ENCODE measurements at regions not wholly inside any gene's neighbourhood (a gene's known extent, or its start where the extent isn't known, plus 50 kb on each side); places are given as distances from the start of the nearest gene placed in this dataset.

DNA sequence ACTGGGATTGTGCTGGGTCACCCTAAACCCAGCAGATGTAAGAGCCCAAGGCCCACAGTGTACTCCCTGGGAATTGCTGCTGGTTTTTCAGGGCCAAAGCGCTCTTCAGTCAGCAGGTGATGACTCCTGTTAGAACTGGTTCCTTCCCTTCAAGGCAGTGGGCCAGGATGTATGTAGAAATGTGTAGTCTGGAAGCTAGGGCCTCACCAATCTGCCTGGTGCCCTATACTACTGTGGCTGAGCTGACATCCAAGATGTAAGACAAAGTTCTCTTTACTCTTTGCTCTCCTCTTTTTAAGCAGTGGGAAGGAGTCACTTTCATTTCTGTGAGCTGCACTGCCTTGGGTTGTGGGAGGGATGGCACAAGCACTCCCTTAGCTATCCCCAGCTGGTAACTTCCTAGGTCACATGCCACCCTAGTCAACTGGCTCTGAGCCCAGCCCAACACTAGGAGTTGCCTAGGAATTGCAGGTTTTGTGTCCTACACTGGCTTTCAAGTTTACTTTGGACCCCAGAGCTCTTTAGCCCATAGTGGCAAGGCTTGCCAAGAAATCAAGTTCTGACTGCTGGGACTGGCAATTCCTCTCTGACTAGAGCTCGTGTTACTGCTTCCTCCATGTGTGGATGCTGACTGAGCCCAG, 249.2 kb downstream of the C12orf50 start:
- no peak overlapping the region for H3K4me2 ChIP-seq

DNA sequence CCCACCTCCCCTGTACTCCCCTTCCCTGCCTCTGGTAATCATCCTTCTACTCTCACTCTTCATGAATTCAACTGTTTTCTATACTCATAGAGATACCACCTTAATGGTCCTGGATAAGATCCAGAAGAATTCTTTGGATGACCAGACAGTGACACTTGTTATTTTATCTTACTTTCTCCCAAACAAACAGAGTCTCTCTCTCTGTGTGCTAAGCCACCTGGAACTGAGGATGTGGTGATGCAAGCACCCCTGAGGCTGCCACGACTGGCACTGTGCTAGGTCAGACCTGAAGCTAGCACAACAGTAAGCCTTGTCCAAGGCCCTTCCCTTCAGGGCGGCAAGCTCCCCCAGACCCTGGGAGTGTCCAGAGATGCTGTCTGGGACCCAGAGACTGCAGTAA, 250.2 kb downstream of the C12orf50 start:
- H3K27me3 ChIP-seq, result no peaks in the 10 kb centered on the region
- no peaks in the 10 kb centered on the region for H3K4me1 ChIP-seq
- H4K20me1 ChIP-seq, result no peaks in the 10 kb centered on the region
- H3K9me3 ChIP-seq (replicated peaks in 1 of 11), result no peaks in the 10 kb centered on the region
- H3K36me3 ChIP-seq, result no peaks in the 10 kb centered on the region
- H3K9ac ChIP-seq, result no peak overlapping the region
- H3K4me3 ChIP-seq, result no peak overlapping the region
- no peak for TF ChIP-seq Cebpa-rat (IDR thresholded peaks at IDR 0.05)
- no peak overlapping the region for H3K4me2 ChIP-seq
- H3K27ac ChIP-seq, result no peak overlapping the region

More for the DNA sequence above, 249.2 kb downstream of the C12orf50 start:
- no peak overlapping the region for H3K27ac ChIP-seq
- H3K4me1 ChIP-seq, result no peaks in the 10 kb centered on the region
- no peak for TF ChIP-seq Cebpa-rat (IDR thresholded peaks at IDR 0.05)
- H3K9ac ChIP-seq, result no peak overlapping the region
- H3K27me3 ChIP-seq, result no peaks in the 10 kb centered on the region
- no peaks in the 10 kb centered on the region for H3K36me3 ChIP-seq
- no peaks in the 10 kb centered on the region for H3K9me3 ChIP-seq (replicated peaks in 1 of 11)
- no peaks in the 10 kb centered on the region for H4K20me1 ChIP-seq
- H3K4me3 ChIP-seq, result no peak overlapping the region

DNA sequence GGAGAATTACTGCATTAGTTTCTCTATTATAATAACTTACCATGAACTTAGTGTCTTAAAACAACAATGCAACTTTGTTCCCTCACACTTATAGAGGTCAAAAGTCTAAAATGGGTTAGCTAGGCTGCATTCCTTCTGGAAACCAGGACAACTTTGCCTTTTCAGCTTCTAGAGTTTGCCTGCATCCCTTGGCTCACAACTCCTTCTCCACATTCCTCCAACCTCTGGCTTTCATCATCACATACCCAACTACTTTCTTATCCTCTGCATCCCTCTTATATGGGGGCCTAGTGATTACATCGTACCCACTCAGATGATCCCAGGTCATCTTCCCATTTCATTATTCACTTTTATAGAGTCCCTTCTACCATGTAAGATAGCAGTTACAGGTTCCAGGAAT, 251.1 kb downstream of the C12orf50 start:
- no peak overlapping the region for H3K9ac ChIP-seq
- no peak for TF ChIP-seq Cebpa-rat (IDR thresholded peaks at IDR 0.05)
- no peaks in the 10 kb centered on the region for H4K20me1 ChIP-seq
- H3K4me1 ChIP-seq, result no peaks in the 10 kb centered on the region
- no peak overlapping the region for H3K27ac ChIP-seq
- no peaks in the 10 kb centered on the region for H3K36me3 ChIP-seq
- H3K9me3 ChIP-seq (replicated peaks in 1 of 11), result no peaks in the 10 kb centered on the region
- no peak overlapping the region for H3K4me3 ChIP-seq
- H3K27me3 ChIP-seq, result no peaks in the 10 kb centered on the region
- no peak overlapping the region for H3K4me2 ChIP-seq

DNA sequence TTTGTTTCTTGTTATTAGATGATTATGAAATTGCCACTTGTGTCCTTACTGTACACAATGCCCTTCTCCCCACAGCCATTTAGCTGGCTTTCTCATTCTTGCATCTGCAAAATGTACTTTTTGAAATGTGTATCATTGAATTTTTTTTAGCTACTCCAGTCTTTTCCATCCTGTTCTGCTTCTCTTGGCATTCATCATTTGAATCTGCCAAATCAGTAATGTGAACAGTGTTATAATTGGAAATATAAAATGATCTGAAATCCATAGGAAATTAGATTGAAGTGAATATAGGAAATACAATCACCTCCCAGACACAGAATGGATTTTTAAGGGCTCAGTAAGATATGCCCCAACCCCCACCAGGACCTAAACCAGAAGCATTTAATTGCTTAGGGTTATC, 253.4 kb downstream of the C12orf50 start:
- Histone ChIP-seq H3K4me3 (no peak overlapping the region), H3K4me2 (no peak overlapping the region), H3K27ac (no peak overlapping the region), H3K27me3 (no peaks in the 10 kb centered on the region), H3K9ac (no peak overlapping the region), H3K4me1 (no peaks in the 10 kb centered on the region), H4K20me1 (no peaks in the 10 kb centered on the region), H3K9me3 (replicated peaks in 1 of 11) (no peaks in the 10 kb centered on the region), H3K36me3 (no peaks in the 10 kb centered on the region)
- no peak for TF ChIP-seq Cebpa-rat (IDR thresholded peaks at IDR 0.05)

DNA sequence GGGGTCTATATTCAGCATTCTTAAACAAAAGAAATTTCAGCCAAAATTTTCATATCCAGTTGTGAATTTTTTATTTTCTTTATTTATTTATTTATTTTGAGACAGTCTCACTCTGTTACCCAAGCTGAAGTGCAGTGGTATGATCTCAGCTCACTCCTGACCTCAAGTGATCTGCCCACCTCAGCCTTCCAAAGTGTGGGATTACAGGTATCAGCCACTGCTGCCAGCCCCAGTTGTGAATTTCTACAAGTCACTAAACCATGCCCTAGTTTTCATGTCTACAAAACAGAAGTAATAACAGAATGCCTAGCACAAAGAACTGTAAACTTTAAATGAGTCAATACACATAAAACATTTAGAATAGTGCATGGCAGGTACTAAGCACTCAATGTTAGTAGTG, 254.2 kb downstream of the C12orf50 start:
- Histone ChIP-seq H3K4me2 (no peak overlapping the region), H3K27ac (no peak overlapping the region), H3K9me3 (replicated peaks in 1 of 11) (no peaks in the 10 kb centered on the region), H3K27me3 (no peaks in the 10 kb centered on the region), H4K20me1 (no peaks in the 10 kb centered on the region), H3K4me1 (no peaks in the 10 kb centered on the region), H3K36me3 (no peaks in the 10 kb centered on the region), H3K9ac (no peak overlapping the region), H3K4me3 (no peak overlapping the region)
- no peak for TF ChIP-seq Cebpa-rat (IDR thresholded peaks at IDR 0.05)

DNA sequence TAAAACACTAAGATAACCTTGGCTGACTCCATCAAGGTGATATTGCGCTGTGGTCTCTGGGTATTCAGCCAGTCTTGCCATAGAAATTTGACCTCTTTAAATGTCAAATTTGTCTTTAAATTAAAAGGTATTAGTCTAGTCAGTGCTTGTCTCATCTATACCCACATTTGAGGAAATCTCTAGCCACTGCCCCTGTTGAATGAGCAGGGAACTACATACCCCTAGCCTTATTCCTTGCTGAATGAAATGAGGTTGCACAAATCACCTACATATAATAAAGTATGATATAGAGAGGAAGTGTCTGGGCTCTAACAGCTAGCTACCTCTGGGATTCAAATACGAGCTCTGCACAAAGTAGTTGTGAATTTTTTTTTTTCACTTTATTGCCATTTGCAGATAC, 256.8 kb downstream of the C12orf50 start:
- Histone ChIP-seq H3K4me2 (no peak overlapping the region), H3K27ac (no peak overlapping the region), H3K27me3 (no peaks in the 10 kb centered on the region), H3K36me3 (no peaks in the 10 kb centered on the region), H3K4me1 (no peaks in the 10 kb centered on the region), H3K9me3 (replicated peaks in 1 of 11) (no peaks in the 10 kb centered on the region), H3K4me3 (no peak overlapping the region), H4K20me1 (no peaks in the 10 kb centered on the region), H3K9ac (no peak overlapping the region)
- no peak for TF ChIP-seq Cebpa-rat (IDR thresholded peaks at IDR 0.05)

DNA sequence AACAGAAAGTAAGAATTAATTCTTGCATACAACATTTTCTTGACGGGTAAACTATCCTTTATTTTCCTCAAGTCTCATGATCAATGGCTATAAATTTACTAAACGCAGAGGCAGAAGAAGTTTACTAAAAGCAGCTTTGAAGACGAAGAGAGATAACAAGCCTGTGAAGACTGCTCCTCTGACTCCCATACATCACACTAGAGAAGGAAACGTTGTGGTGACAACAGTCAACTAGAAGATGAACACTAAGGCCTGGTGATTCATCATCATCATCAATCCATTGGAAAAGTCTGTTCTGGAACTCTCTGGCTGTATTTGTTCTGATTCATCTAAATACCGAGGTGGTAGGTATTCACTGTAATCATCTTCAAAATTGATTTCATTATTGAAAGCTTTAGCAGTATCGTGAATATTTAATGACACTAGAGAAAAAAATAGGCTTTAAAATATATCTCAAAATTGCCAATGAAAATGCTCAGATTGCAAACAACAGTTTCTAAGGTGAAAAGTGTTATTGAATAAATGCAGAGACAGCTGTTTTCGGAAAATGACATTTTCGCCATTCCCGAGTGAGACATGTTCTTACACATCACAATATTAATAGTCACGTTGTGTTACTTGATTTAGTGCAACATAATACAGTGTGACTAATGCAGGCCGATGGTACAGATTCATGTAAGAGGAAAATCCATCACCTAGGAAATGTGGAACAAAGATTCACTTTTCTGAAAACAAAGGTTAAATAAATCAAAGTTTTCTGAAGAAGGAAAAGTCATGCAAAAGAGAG, 260.5 kb downstream of the C12orf50 start:
- Histone ChIP-seq H3K4me1 (no peaks in the 10 kb centered on the region), H3K36me3 (no peaks in the 10 kb centered on the region), H3K9me3 (replicated peaks in 1 of 11) (no peaks in the 10 kb centered on the region), H3K27me3 (no peaks in the 10 kb centered on the region), H4K20me1 (no peaks in the 10 kb centered on the region), H3K27ac (no peak overlapping the region), H3K9ac (no peak overlapping the region), H3K4me2 (no peak overlapping the region), H3K4me3 (no peak overlapping the region)
- TF ChIP-seq Cebpa-rat (IDR thresholded peaks at IDR 0.05), result no peak

DNA sequence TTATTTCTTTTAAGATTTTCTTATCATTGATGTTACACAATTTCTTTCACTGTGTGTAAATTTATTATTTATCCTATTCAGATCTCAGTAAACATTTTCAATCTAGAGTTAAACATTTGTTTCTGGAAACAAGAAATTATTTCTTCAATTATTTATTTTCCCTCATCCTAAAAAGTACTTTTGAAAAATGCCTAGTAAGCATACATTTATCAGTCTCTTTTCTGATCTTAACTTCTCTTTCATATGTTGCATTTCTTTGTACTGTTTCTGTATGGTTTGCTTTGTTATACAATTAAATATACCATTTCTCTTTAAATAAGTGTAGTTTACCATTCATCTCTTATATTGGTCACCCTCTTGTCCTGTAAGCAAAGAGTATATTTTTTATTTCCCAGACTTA, 263.2 kb downstream of the C12orf50 start:
- Histone ChIP-seq H3K4me3 (no peak overlapping the region), H3K27me3 (no peaks in the 10 kb centered on the region), H3K27ac (no peak overlapping the region), H3K36me3 (no peaks in the 10 kb centered on the region), H4K20me1 (no peaks in the 10 kb centered on the region), H3K4me1 (no peaks in the 10 kb centered on the region), H3K9me3 (replicated peaks in 1 of 11) (no peaks in the 10 kb centered on the region), H3K4me2 (no peak overlapping the region), H3K9ac (no peak overlapping the region)
- TF ChIP-seq Cebpa-rat (IDR thresholded peaks at IDR 0.05), result no peak

DNA sequence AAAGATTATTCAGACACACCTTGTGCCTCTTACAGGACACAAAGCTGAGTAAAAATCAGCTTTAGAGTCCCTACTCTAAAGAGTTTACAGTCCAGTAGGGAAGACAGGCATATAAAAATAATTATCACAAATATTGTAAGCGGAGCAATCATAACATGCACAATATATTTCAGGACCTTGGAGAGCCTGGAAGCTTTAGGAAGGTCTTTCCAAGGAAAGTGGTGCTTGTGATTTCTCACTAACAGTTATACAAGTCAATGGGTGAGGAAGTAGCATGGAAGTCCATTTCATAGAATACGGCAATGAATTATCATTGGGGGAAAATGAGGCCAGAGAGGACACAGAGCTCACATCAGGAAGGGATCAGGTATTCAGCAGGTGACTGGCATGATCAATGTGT, 268.3 kb downstream of the C12orf50 start:
- H3K9me3 ChIP-seq (replicated peaks in 1 of 11), result no peaks in the 10 kb centered on the region
- H3K27me3 ChIP-seq, result no peaks in the 10 kb centered on the region
- no peak overlapping the region for H3K27ac ChIP-seq
- H3K4me3 ChIP-seq, result no peak overlapping the region
- H4K20me1 ChIP-seq, result no peaks in the 10 kb centered on the region
- H3K4me2 ChIP-seq, result no peak overlapping the region
- no peaks in the 10 kb centered on the region for H3K4me1 ChIP-seq
- no peak overlapping the region for H3K9ac ChIP-seq
- no peak for TF ChIP-seq Cebpa-rat (IDR thresholded peaks at IDR 0.05)
- H3K36me3 ChIP-seq, result no peaks in the 10 kb centered on the region

DNA sequence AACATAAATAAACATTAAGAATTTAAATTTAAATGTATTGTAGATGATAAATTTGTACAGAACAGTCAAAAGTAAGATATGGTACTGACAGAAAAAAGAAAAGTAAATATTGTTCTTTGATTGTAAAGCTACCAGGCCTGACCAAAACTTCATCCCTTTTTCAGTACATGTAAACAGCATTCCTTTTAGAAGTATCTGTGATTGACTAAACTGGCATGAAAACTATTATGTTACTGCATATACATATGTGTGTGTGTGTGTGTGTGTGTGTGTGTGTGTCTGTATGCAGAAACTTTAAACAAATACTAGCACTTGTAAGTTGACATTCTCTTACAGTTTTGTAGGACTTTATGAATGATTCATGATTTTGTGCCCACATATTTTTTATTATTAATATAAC, 270.9 kb downstream of the C12orf50 start:
- Histone ChIP-seq H4K20me1 (no peaks in the 10 kb centered on the region), H3K36me3 (no peaks in the 10 kb centered on the region), H3K4me3 (no peak overlapping the region), H3K27ac (no peak overlapping the region), H3K9me3 (replicated peaks in 1 of 11) (no peaks in the 10 kb centered on the region), H3K27me3 (no peaks in the 10 kb centered on the region), H3K9ac (no peak overlapping the region), H3K4me1 (no peaks in the 10 kb centered on the region), H3K4me2 (no peak overlapping the region)
- no peak for TF ChIP-seq Cebpa-rat (IDR thresholded peaks at IDR 0.05)

Measured in BLaER1 treated with 17β-estradiol and CSF1 and Interleukin-3, amounts not matched to agents 10 nM and 100 nM (cell line).